ACC112 (cell line): ENCODE measurements at regions not wholly inside any gene's neighbourhood (a gene's known extent, or its start where the extent isn't known, plus 50 kb on each side); places are given as distances from the start of the nearest gene placed in this dataset.

Experiments used
- H2AFZ ChIP-seq: fragments of 200-600 bp; sonication (generic); one replicate; pipeline ENCODE4 v1.6.0; 2017; ENCODE audit warnings: antibody characterized with exemption, low read length; ENCODE audit not compliant: unreplicated experiment
- H3K27ac ChIP-seq: fragments of 200-600 bp; sonication (generic); 2 replicates; pipeline ENCODE4 v1.5.1; 2014; ENCODE audit warnings: low read depth, mild to moderate bottlenecking, antibody characterized with exemption, low read length, moderate library complexity
- H3K27me3 ChIP-seq: fragments of 200-600 bp; sonication (generic); 2 replicates; pipeline ENCODE4 v1.6.1; 2014; ENCODE audit warnings: mild to moderate bottlenecking, antibody characterized with exemption, low read length, moderate library complexity, mixed read lengths; ENCODE audit not compliant: insufficient read depth
- H3K36me3 ChIP-seq: fragments of 200-600 bp; sonication (generic); 2 replicates; pipeline ENCODE4 v1.6.1; 2016; ENCODE audit warnings: mild to moderate bottlenecking, antibody characterized with exemption, low read length, moderate library complexity, mixed read lengths; ENCODE audit not compliant: insufficient read depth
- H3K4me1 ChIP-seq: fragments of 200-600 bp; sonication (generic); one replicate; pipeline ENCODE4 v1.6.1; 2016; ENCODE audit warnings: low read length, mixed read lengths; ENCODE audit not compliant: insufficient read depth, unreplicated experiment, control insufficient read depth
- H3K4me3 ChIP-seq: fragments of 200-600 bp; sonication (generic); 2 replicates; pipeline ENCODE4 v1.5.1; 2014; ENCODE audit warnings: mild to moderate bottlenecking, low read depth, low read length
- H3K79me2 ChIP-seq: fragments of 200-600 bp; sonication (generic); one replicate; pipeline ENCODE4 v1.6.0; 2016; ENCODE audit warnings: low read length; ENCODE audit not compliant: control insufficient read depth, unreplicated experiment, insufficient read depth

DNA sequence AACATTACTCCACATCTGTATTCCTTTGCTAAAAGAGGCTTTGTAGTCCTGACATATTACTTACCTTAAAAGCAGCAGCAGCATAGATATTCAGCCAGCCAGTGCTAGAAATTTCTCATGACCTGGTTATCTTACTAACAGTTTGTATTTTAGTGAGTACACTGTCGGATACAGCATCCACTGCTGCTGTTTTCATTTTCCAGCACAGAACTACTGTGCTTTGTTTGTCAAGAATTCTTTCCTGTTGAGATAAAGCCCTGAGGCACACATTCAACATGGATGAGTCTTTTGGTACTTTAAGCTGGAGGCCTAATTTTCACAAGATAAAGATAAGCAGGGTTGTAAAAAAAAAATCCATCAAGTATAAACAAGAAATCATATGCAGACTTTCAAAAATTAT, 311.2 kb upstream of the OPRM1 start:
- Histone ChIP-seq H3K4me1 (no peaks in the 10 kb centered on the region), H3K79me2 (no peaks in the 10 kb centered on the region), H3K27me3 (no peaks in the 10 kb centered on the region), H3K36me3 (no peaks in the 10 kb centered on the region), H3K4me3 (no peak overlapping the region), H3K27ac (no peak overlapping the region), H2AFZ (no peak overlapping the region)

DNA sequence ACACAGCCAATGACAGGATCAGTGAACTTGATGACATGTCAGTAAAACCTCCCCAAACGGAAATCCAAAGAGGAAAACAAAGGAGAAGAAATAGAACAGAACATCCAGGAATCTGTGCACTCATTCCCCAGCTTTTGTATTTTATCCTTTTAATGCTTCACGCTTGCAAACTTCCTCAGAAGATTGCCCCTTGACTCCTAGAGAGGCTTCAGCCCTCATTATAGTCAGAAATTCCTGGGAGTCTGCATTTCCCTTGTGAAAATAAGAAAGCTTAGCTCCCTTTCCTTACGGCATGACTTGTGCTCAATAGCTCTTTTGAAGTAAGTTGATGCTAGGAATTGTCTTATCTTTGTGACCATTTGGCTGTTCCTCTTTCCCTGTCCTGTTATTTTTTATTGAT, 313.6 kb upstream of the OPRM1 start:
- Histone ChIP-seq H3K27ac (no peak overlapping the region), H3K36me3 (no peaks in the 10 kb centered on the region), H3K27me3 (no peaks in the 10 kb centered on the region), H3K4me3 (no peak overlapping the region), H3K79me2 (no peaks in the 10 kb centered on the region), H2AFZ (no peak overlapping the region), H3K4me1 (no peaks in the 10 kb centered on the region)

DNA sequence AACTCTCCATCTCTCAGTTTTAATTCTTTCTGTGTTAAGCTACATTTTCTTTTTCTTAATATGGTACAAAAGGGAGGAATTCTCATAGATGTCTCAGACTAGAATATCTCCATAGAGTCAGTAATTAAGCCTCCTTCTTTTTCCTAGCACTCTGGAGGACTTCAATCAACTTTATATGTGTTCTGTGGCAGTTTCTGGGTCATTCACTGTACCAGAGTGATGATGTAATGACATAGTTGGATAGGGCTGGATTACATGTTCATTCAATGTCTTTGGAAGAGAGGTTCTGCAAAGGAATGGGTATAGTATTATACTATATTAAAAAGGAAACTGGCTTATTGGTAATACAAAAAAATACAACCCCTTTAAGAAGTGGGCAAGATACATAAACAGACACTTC, 318.3 kb upstream of the OPRM1 start:
- H2AFZ ChIP-seq: no peak overlapping the region
- no peaks in the 10 kb centered on the region for H3K27me3 ChIP-seq
- no peak overlapping the region for H3K4me3 ChIP-seq
- no peaks in the 10 kb centered on the region for H3K36me3 ChIP-seq
- H3K4me1 ChIP-seq: no peaks in the 10 kb centered on the region
- H3K27ac ChIP-seq: no peak overlapping the region
- H3K79me2 ChIP-seq: no peaks in the 10 kb centered on the region

DNA sequence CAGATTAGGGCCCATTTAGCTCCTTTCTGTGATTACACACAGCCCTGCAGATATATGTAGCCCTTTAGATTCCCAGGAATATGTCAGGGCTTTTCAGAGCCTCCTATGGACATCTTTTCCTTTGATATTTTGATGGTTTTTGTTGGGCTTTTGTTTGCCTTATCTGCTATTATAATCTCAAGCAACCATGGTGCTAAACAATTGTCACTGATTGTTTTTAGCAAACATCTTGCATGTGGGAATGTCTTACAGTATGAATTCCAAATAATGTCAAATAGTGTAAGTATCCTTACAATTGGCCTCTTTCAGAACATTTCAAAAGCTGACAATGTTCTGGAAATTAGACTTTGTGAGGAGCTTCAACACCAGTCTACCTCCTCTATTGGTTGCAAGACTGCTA, 333.6 kb upstream of the OPRM1 start:
- Histone ChIP-seq H2AFZ (no peak overlapping the region), H3K79me2 (no peaks in the 10 kb centered on the region), H3K27ac (no peak overlapping the region), H3K27me3 (no peaks in the 10 kb centered on the region), H3K4me1 (no peaks in the 10 kb centered on the region), H3K36me3 (no peaks in the 10 kb centered on the region), H3K4me3 (no peak overlapping the region)

DNA sequence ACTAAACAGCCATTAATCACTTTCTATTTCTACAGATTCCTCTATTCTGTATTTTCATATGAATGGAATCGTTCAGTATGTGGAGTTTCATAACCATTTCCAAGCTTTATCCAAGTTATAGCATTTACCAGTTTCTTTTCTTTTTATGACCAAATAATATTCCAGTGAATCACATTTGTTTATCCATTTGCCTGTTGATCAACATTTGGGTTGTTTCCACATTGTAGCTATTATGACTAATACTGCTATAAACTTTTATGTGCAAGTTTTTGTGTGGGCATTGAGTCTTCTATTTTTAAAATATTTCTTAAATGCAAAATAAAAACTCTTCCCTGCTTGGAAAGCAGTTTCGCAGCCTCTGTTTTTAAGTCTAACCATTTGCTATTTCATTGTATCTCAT, 336.4 kb upstream of the OPRM1 start:
- H2AFZ ChIP-seq: no peak overlapping the region
- no peaks in the 10 kb centered on the region for H3K27me3 ChIP-seq
- no peak overlapping the region for H3K27ac ChIP-seq
- no peaks in the 10 kb centered on the region for H3K79me2 ChIP-seq
- no peaks in the 10 kb centered on the region for H3K4me1 ChIP-seq
- H3K4me3 ChIP-seq: no peak overlapping the region
- no peaks in the 10 kb centered on the region for H3K36me3 ChIP-seq

DNA sequence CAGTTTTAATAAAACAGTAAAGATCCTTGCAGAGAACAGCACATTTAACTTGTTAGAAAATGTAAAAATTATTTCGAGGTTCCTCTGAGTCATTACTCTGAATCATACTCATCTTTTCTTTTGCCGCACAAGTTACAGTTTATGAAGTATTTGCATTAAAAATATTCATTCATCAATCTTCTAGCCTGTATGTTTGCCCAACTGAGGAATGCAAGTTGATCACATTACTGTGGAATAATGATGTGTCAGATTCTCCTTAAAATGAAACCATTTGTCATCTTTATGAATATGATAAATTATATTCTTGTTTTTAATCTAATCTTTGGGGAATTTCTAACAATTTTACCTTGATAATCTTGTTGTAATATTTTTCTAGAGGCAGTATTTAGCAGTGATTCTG, 340.4 kb upstream of the OPRM1 start:
- no peaks in the 10 kb centered on the region for H3K4me1 ChIP-seq
- H3K4me3 ChIP-seq: no peak overlapping the region
- H3K79me2 ChIP-seq: no peaks in the 10 kb centered on the region
- peaks cover 6% of the 10 kb centered on the region; the same call in 1 of the 2 replicates for H3K27me3 ChIP-seq
- H2AFZ ChIP-seq: no peak overlapping the region
- H3K36me3 ChIP-seq: no peaks in the 10 kb centered on the region
- H3K27ac ChIP-seq: no peak overlapping the region

DNA sequence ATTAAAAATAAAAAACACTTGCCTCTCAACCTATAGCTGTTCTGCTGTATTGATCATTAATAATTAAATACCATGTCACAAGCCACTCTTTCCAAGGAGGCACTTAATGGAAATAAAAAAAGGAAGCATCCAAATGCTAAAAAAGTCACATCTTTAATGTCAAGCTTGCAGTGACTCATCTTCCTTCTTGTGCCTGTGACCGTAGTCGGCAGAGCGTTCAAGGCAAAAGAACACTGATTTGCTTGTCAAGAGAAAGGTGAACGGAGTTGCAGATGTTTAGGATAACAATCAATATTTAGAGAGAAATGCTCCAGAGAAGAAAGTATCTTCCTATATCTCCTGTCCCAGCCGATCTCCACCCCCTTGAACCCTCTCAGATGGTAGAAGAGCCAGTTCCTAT, 341.0 kb upstream of the OPRM1 start:
- Histone ChIP-seq H3K4me1 (no peaks in the 10 kb centered on the region), H3K4me3 (no peak overlapping the region), H2AFZ (no peak overlapping the region), H3K36me3 (no peaks in the 10 kb centered on the region), H3K27me3 (peaks cover 6% of the 10 kb centered on the region; the same call in 1 of the 2 replicates), H3K27ac (no peak overlapping the region), H3K79me2 (no peaks in the 10 kb centered on the region)

DNA sequence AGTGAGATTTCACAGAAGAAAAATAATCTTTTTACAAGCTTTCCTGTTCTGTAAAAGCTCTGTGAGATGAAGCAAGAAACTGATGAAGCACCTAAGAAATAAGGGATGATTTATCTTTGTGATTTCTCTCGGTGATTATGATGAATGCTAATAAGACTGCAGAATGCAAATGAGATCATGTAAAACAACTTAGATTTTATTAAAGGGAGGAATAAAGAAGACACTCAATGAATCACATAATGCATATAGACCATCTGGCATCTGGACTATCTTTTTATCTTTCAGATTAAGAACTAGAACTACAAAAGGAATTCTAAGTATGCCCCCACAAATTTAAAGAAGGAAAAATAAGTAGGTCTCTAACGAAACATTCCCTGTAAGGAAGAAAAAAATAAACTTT, 361.5 kb upstream of the OPRM1 start:
- Histone ChIP-seq H3K27ac (no peak overlapping the region), H2AFZ (no peak overlapping the region), H3K27me3 (no peaks in the 10 kb centered on the region), H3K36me3 (no peaks in the 10 kb centered on the region), H3K79me2 (no peaks in the 10 kb centered on the region), H3K4me3 (no peak overlapping the region), H3K4me1 (no peaks in the 10 kb centered on the region)

DNA sequence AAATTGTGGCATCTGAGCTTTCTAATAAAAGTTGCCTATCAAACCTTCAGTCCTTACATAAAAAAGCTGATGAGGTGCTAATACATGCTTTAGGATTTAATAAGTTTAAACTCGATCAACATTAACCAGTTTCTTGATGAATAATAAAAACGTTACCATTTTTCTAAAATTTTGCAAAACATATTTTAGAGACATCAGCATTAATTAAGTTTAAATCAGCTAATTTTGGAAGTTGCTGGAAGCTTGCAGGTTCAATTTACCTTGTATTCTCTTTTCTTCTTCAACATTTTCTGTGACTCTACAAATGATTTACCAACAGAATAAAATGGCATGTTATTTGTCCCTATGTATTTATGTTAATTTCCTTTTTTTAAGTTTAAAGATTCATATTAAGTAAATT, 365.3 kb upstream of the OPRM1 start:
- Histone ChIP-seq H3K4me3 (no peak overlapping the region), H3K27me3 (no peaks in the 10 kb centered on the region), H3K4me1 (no peaks in the 10 kb centered on the region), H2AFZ (no peak overlapping the region), H3K36me3 (no peaks in the 10 kb centered on the region), H3K79me2 (no peaks in the 10 kb centered on the region), H3K27ac (no peak overlapping the region)

DNA sequence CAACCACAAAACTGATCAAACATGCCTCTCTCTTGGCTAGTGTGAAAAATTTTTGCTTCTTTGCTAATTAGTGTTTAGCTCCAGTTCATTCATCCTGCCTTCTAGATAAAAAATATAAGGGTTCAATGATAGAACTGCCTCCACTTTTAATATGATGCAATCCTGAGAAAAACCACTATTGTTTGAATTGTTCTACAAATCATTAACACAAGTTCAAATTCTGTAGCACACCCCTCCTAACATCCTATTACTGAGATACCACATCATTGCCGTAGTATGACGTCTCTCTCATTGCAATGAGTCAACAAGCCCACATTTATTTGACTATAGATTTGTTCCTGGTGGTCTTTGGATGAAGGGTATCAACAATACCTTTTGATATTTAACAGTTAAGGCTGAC, 365.8 kb upstream of the OPRM1 start:
- no peaks in the 10 kb centered on the region for H3K27me3 ChIP-seq
- no peak overlapping the region for H2AFZ ChIP-seq
- no peak overlapping the region for H3K4me3 ChIP-seq
- no peaks in the 10 kb centered on the region for H3K79me2 ChIP-seq
- no peak overlapping the region for H3K27ac ChIP-seq
- no peaks in the 10 kb centered on the region for H3K36me3 ChIP-seq
- no peaks in the 10 kb centered on the region for H3K4me1 ChIP-seq

DNA sequence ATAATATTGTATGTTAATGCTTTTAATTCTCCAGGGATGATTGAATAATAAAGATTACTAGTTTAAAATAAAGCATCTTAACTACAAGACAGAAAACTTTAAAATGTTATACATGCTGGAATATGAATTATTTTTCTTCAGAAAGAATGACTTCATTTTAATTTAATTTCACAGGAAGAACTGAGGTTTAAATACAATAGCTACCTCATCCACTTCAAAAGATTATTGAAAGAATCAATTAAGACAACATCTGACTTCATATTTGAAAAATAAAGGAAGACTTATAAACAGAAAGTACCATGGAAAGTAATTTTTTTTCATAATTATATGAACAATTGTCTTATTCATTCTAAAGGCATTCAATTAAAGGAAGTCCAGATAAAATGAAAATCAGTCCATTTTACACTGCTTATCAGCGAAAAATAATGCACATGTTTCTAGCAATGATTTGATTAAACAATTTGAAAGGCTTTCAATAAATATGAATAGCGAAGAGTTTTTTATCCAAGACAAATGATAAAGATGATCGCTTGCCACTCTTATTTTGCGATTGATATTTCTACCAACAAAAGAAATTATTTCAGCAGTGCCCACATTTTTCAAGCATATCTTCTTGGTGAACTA, 368.5 kb upstream of the OPRM1 start:
- Histone ChIP-seq H3K36me3 (no peaks in the 10 kb centered on the region), H2AFZ (no peak overlapping the region), H3K4me1 (no peaks in the 10 kb centered on the region), H3K27me3 (no peaks in the 10 kb centered on the region), H3K4me3 (no peak overlapping the region), H3K27ac (no peak overlapping the region), H3K79me2 (no peaks in the 10 kb centered on the region)
